GM19372 (cell line): ENCODE measurements at regions not wholly inside any gene's neighbourhood (a gene's known extent, or its start where the extent isn't known, plus 50 kb on each side); places are given as distances from the start of the nearest gene placed in this dataset.

Experiments used
- ATAC-seq: cut with Tn5 transposase; IDR thresholded peaks from one replicate; pipeline ENCODE4 v1.9.1; 2021; ENCODE audit warnings: mild to moderate bottlenecking, low read depth, moderate library complexity; ENCODE audit not compliant: unreplicated experiment

- no peak for ATAC-seq
These were observed 402.6 kb downstream of the TTLL7 start for GRCh38 chr1:83596331-83596730.

- no peak for ATAC-seq
These were observed 405.9 kb downstream of the TTLL7 start for GRCh38 chr1:83593073-83593472.

GRCh38 chr1:83588140-83588539 lies 410.8 kb downstream of the TTLL7 start:
- ATAC-seq, result no peak

- ATAC-seq, result no peak
These were observed 415.4 kb downstream of the TTLL7 start for GRCh38 chr1:83583351-83584014.

GRCh38 chr1:83581747-83582146 lies 417.2 kb downstream of the TTLL7 start:
- ATAC-seq, result no peak

- no peak for ATAC-seq
These were observed 424.1 kb downstream of the TTLL7 start for GRCh38 chr1:83574791-83575190.

GRCh38 chr1:83573776-83574175 lies 425.2 kb downstream of the TTLL7 start:
- ATAC-seq, result no peak

- ATAC-seq, result no peak
These were observed 427.4 kb downstream of the TTLL7 start for GRCh38 chr1:83571536-83571935.

- ATAC-seq, result no peak
These were observed 437.6 kb downstream of the TTLL7 start for GRCh38 chr1:83561346-83561745.

- ATAC-seq, result no peak
These were observed 439.6 kb downstream of the TTLL7 start for GRCh38 chr1:83559129-83559840.

GRCh38 chr1:83555871-83556270 lies 443.1 kb downstream of the TTLL7 start:
- no peak for ATAC-seq

- ATAC-seq, result no peak
These were observed 444.8 kb downstream of the TTLL7 start for GRCh38 chr1:83554174-83554573.

GRCh38 chr1:83552820-83553219 lies 446.1 kb downstream of the TTLL7 start:
- ATAC-seq, result no peak

GRCh38 chr1:83548311-83548710 lies 450.6 kb downstream of the TTLL7 start:
- no peak for ATAC-seq

GRCh38 chr1:83547901-83548300 lies 451.0 kb downstream of the TTLL7 start:
- ATAC-seq, result no peak

GRCh38 chr1:83546874-83547273 lies 452.1 kb downstream of the TTLL7 start:
- no peak for ATAC-seq

GRCh38 chr1:83545066-83545862 lies 453.7 kb downstream of the TTLL7 start:
- no peak for ATAC-seq

- no peak for ATAC-seq
These were observed 455.5 kb downstream of the TTLL7 start for GRCh38 chr1:83543222-83543973.

GRCh38 chr1:83531521-83532309 lies 467.2 kb downstream of the TTLL7 start:
- ATAC-seq, result no peak

- ATAC-seq, result no peak
These were observed 468.4 kb downstream of the TTLL7 start for GRCh38 chr1:83530506-83530905.
